SK-N-MC (cell line): ENCODE measurements at regions not wholly inside any gene's neighbourhood (a gene's known extent, or its start where the extent isn't known, plus 50 kb on each side); places are given as distances from the start of the nearest gene placed in this dataset.

Experiments used
- EZH2 ChIP-seq: fragments of 200-600 bp; sonication (generic); IDR thresholded peaks from one replicate; pipeline ENCODE4 v1.6.1; 2017; ENCODE audit warnings: antibody characterized with exemption
- FOXP2 ChIP-seq: optimal IDR thresholded peaks from 2 replicates; pipeline ENCODE3; 2011; ENCODE audit warnings: mild to moderate bottlenecking, moderate library complexity; ENCODE audit not compliant: insufficient read depth; ENCODE audit errors: extremely low read length, control extremely low read depth
- POLR2AphosphoS5 ChIP-seq: IDR thresholded peaks from 2 replicates; pipeline ENCODE4 v1.6.1; 2012; ENCODE audit warnings: mild to moderate bottlenecking, low read depth, low read length, borderline replicate concordance

- TF ChIP-seq EZH2 = no peak
- no peak for TF ChIP-seq POLR2AphosphoS5
- TF ChIP-seq FOXP2 = no peak
Measured at GRCh38 chr3:165903885-165904630, 66.8 kb upstream of the BCHE start.
